ENCODE measurements at regions not wholly inside any gene's neighbourhood (a gene's known extent, or its start where the extent isn't known, plus 50 kb on each side); places are given as distances from the start of the nearest gene placed in this dataset.

GRCh38 chr6:149135809-149136208, 181.7 kb upstream of the TAB2 start:
- Histone ChIP-seq H3K79me2 (replicated peaks; ENCODE audit: insufficient read depth) (no peaks in the 10 kb centered on the region), H4K20me1 (replicated peaks; ENCODE audit: insufficient read depth) (no peaks in the 10 kb centered on the region), H3F3A (replicated peaks; ENCODE audit: low read depth) (no peaks in the 10 kb centered on the region), H2AFZ (no peak overlapping the region), H3K4me1 (ENCODE audit: insufficient read depth) (no peaks in the 10 kb centered on the region), H3K27ac (ENCODE audit: low read depth) (no peak overlapping the region), H3K9me2 (ENCODE audit: insufficient read depth) (0 out of 2 replicates have a peak, but pooled peaks cover 6% of the 10 kb centered on the region), H3K4me2 (no peak overlapping the region), H3K27me3 (ENCODE audit: insufficient read depth) (no peaks in the 10 kb centered on the region), H3K4me3 (no peak overlapping the region), H3K36me3 (ENCODE audit: insufficient read depth) (no peaks in the 10 kb centered on the region)
- no peaks in the 10 kb centered on the region for H3K9me3 Mint-ChIP-seq
- no peak overlapping the region for H3K4me3 Mint-ChIP-seq
- TF ChIP-seq EZH2 (IDR thresholded peaks at IDR 0.05; ENCODE audit: low read depth, unreplicated experiment) (no peak), CTCF (conservative IDR thresholded peaks at IDR 0.05; ENCODE audit: low read depth in 2 of 2) (no peak), POLR2AphosphoS5 (IDR thresholded peaks at IDR 0.05; ENCODE audit: low read depth) (no peak), STAT1 (IDR thresholded peaks at IDR 0.05; ENCODE audit: unreplicated experiment) (no peak), CREB1 (CRISPR knock-in tag; IDR thresholded peaks at IDR 0.05; ENCODE audit: low read depth) (no peak), EZH2phosphoT487 (IDR thresholded peaks at IDR 0.05; ENCODE audit: unreplicated experiment) (no peak), REST (IDR thresholded peaks at IDR 0.05; ENCODE audit: unreplicated experiment) (no peak), JUNB (IDR thresholded peaks at IDR 0.05; ENCODE audit: unreplicated experiment) (no peak), ETS1 (IDR thresholded peaks at IDR 0.05) (no peak), ZNF114 (CRISPR knock-in tag; IDR thresholded peaks at IDR 0.05) (no peak), NANOG (IDR thresholded peaks at IDR 0.05; ENCODE audit: borderline replicate concordance) (no peak), ZNF331 (CRISPR knock-in tag; IDR thresholded peaks at IDR 0.05; ENCODE audit: low read depth) (no peak), ZNF462 (CRISPR knock-in tag; IDR thresholded peaks at IDR 0.05) (no peak)
- ATAC-seq (no peak), DNase-seq (ENCODE audit: low spot score) (no peak)
- no peaks in the 10 kb centered on the region for H3K27me3 Mint-ChIP-seq (ENCODE audit: insufficient read depth, low read depth, poor library complexity)
- no peaks in the 10 kb centered on the region for H3K4me1 Mint-ChIP-seq
- no peak overlapping the region for H3K27ac Mint-ChIP-seq
- no peaks in the 10 kb centered on the region for H3K36me3 Mint-ChIP-seq (ENCODE audit: low read depth)
